ENCODE measurements at regions not wholly inside any gene's neighbourhood (a gene's known extent, or its start where the extent isn't known, plus 50 kb on each side); places are given as distances from the start of the nearest gene placed in this dataset.

- intact Hi-C loops (cut with micrococcal nuclease; ENCODE audit: unreplicated experiment): no loop called here
- H2AFZ ChIP-seq (ENCODE audit: low read length): no peak overlapping the region
- no TSS peak for BruUV-seq (replicated peaks)
- H4K20me1 ChIP-seq (ENCODE audit: insufficient read depth, low read length): no peaks in the 10 kb centered on the region
- H3K4me1 ChIP-seq (ENCODE audit: insufficient read depth, low read length, poor library complexity, severe bottlenecking): no peaks in the 10 kb centered on the region
- DNase-seq (ENCODE audit: low spot score): no peak
- no peaks in the 10 kb centered on the region for H3K9me2 ChIP-seq (ENCODE audit: insufficient read depth, low read length)
- H3K27ac ChIP-seq (ENCODE audit: low read depth, low read length, poor library complexity, severe bottlenecking): no peak overlapping the region
- no peak overlapping the region for H3K4me3 ChIP-seq (ENCODE audit: low read depth, low read length, poor library complexity, severe bottlenecking)
- no peak overlapping the region for H3K4me2 ChIP-seq (ENCODE audit: low read length)
- TF ChIP-seq CTCF (conservative IDR thresholded peaks at IDR 0.05; ENCODE audit: low read length) (no peak), EZH2phosphoT487 (IDR thresholded peaks at IDR 0.05; ENCODE audit: borderline replicate concordance, low read depth, low read length) (no peak)
- H3K79me2 ChIP-seq (ENCODE audit: insufficient read depth, low read depth, low read length): no peaks in the 10 kb centered on the region
- ChIA-PET POLR2A (no interaction called here), CTCF (ENCODE audit: unreplicated experiment) (no interaction called here)
- H3K9me3 ChIP-seq (ENCODE audit: low read length): no peaks in the 10 kb centered on the region
- no peaks in the 10 kb centered on the region for H3K36me3 ChIP-seq (ENCODE audit: insufficient read depth, low read length)
Observed at GRCh38 chr16:17757808-17758207, 287.0 kb upstream of the XYLT1 start.

- Histone ChIP-seq H2AFZ (ENCODE audit: low read length) (no peak overlapping the region), H3K79me2 (ENCODE audit: insufficient read depth, low read depth, low read length) (no peaks in the 10 kb centered on the region), H3K4me2 (ENCODE audit: low read length) (no peak overlapping the region), H3K4me1 (ENCODE audit: insufficient read depth, low read length, poor library complexity, severe bottlenecking) (no peaks in the 10 kb centered on the region), H3K27ac (ENCODE audit: low read depth, low read length, poor library complexity, severe bottlenecking) (no peak overlapping the region), H4K20me1 (ENCODE audit: insufficient read depth, low read length) (no peaks in the 10 kb centered on the region), H3K9me3 (ENCODE audit: low read length) (no peaks in the 10 kb centered on the region), H3K9me2 (ENCODE audit: insufficient read depth, low read length) (no peaks in the 10 kb centered on the region), H3K36me3 (ENCODE audit: insufficient read depth, low read length) (no peaks in the 10 kb centered on the region), H3K4me3 (ENCODE audit: low read depth, low read length, poor library complexity, severe bottlenecking) (no peak overlapping the region)
- intact Hi-C loops (cut with micrococcal nuclease; ENCODE audit: unreplicated experiment): no loop called here
- BruUV-seq (replicated peaks): no TSS peak
- TF ChIP-seq EZH2phosphoT487 (IDR thresholded peaks at IDR 0.05; ENCODE audit: borderline replicate concordance, low read depth, low read length) (no peak), CTCF (conservative IDR thresholded peaks at IDR 0.05; ENCODE audit: low read length) (no peak)
- no peak for DNase-seq (ENCODE audit: low spot score)
- CTCF ChIA-PET (ENCODE audit: unreplicated experiment): no interaction called here
- POLR2A ChIA-PET: no interaction called here
Observed at GRCh38 chr16:17755158-17755557, 284.4 kb upstream of the XYLT1 start.

GRCh38 chr16:17753434-17753833 is 282.7 kb upstream of the XYLT1 start:
- POLR2A ChIA-PET: no interaction called here
- CTCF ChIA-PET (ENCODE audit: unreplicated experiment): no interaction called here
- no peaks in the 10 kb centered on the region for H4K20me1 ChIP-seq (ENCODE audit: insufficient read depth, low read length)
- no peak for DNase-seq (ENCODE audit: low spot score)
- H3K79me2 ChIP-seq (ENCODE audit: insufficient read depth, low read depth, low read length): no peaks in the 10 kb centered on the region
- no peak overlapping the region for H3K27ac ChIP-seq (ENCODE audit: low read depth, low read length, poor library complexity, severe bottlenecking)
- H3K4me1 ChIP-seq (ENCODE audit: insufficient read depth, low read length, poor library complexity, severe bottlenecking): no peaks in the 10 kb centered on the region
- intact Hi-C loops (cut with micrococcal nuclease; ENCODE audit: unreplicated experiment): no loop called here
- no peak overlapping the region for H2AFZ ChIP-seq (ENCODE audit: low read length)
- no peak for TF ChIP-seq EZH2phosphoT487 (IDR thresholded peaks at IDR 0.05; ENCODE audit: borderline replicate concordance, low read depth, low read length)
- TF ChIP-seq CTCF (conservative IDR thresholded peaks at IDR 0.05; ENCODE audit: low read length): no peak
- no peaks in the 10 kb centered on the region for H3K36me3 ChIP-seq (ENCODE audit: insufficient read depth, low read length)
- H3K4me3 ChIP-seq (ENCODE audit: low read depth, low read length, poor library complexity, severe bottlenecking): no peak overlapping the region
- H3K9me3 ChIP-seq (ENCODE audit: low read length): peaks cover 4% of the 10 kb centered on the region; the same call in 1 of the 2 replicates
- H3K9me2 ChIP-seq (ENCODE audit: insufficient read depth, low read length): no peaks in the 10 kb centered on the region
- H3K4me2 ChIP-seq (ENCODE audit: low read length): no peak overlapping the region
- no TSS peak for BruUV-seq (replicated peaks)
